ENCODE measurements at regions not wholly inside any gene's neighbourhood (a gene's known extent, or its start where the extent isn't known, plus 50 kb on each side); places are given as distances from the start of the nearest gene placed in this dataset.
"Not testable (repeated sequence)": the region's sequence is repeated elsewhere in the genome, so short reads cannot be mapped to it uniquely, and the experiment has no call there.

GRCh38 chr6:120764312-120764711, 570.0 kb downstream of the TBC1D32 start (continued):
- TF ChIP-seq POLR2H (tag; IDR thresholded peaks at IDR 0.05; ENCODE audit: low read depth), result no peak

GRCh38 chr6:120759570-120759969, 574.7 kb downstream of the TBC1D32 start:
- no peak for FAIRE-seq
- H3K27ac ChIP-seq (ENCODE audit: extremely low read depth, low read depth, low read length), result no peak overlapping the region
- intact Hi-C loops (cut with micrococcal nuclease), result no loop called here
- WGBS (ENCODE audit: insufficient coverage, low coverage, missing lambda C conversion rate), result 0% methylated on average over 1 of the region's 1 CpG
- H3K27me3 ChIP-seq (ENCODE audit: control insufficient read depth in 2 of 2, insufficient read depth in 2 of 2, low read length in 2 of 2), result no peaks in the 10 kb centered on the region
- H3K9ac ChIP-seq (ENCODE audit: insufficient read depth in 1 of 2, low read depth in 2 of 2, low read length in 2 of 2), result no peak overlapping the region
- TF ChIP-seq CEBPG (CRISPR knock-in tag; IDR thresholded peaks at IDR 0.05) (no peak), CEBPG (tag; conservative IDR thresholded peaks at IDR 0.05 in 1 of 2, IDR thresholded peaks at IDR 0.05 in 1 of 2) (peak in 1 of 2 experiments; percentile 65; a peak in 1 of 4 replicates), EP400 (IDR thresholded peaks at IDR 0.05) (no peak), BDP1 (IDR thresholded peaks at IDR 0.05; ENCODE audit: insufficient read depth, insufficient read length) (no peak), ZNF24 (IDR thresholded peaks at IDR 0.05) (no peak), RFX5 (IDR thresholded peaks at IDR 0.05; ENCODE audit: low read depth, low read length) (no peak)
- BruUV-seq (replicated peaks), result no TSS peak
- in situ Hi-C loops (cut with MboI), result no loop called here
- H3K4me2 ChIP-seq (ENCODE audit: insufficient read depth, low read length), result no peak overlapping the region
- DNase-seq (ENCODE audit: extremely low read depth in 1 of 4, low spot score in 3 of 4), result no peak
- no peaks in the 10 kb centered on the region for H3K4me1 ChIP-seq (replicated peaks in 1 of 2; ENCODE audit: control insufficient read depth in 2 of 2, insufficient read depth in 2 of 2, low read length in 2 of 2)
- no peaks in the 10 kb centered on the region for H3K9me1 ChIP-seq (ENCODE audit: control insufficient read depth, insufficient read depth, low read length)
- no peak overlapping the region for H2AFZ ChIP-seq (ENCODE audit: low read depth, low read length)
- ChIA-PET POLR2A (no interaction called here), CTCF (ENCODE audit: low intra/inter-chr PET ratio) (no interaction called here)
- H3K9me3 ChIP-seq (replicated peaks; ENCODE audit: control insufficient read depth, insufficient read depth, low read depth, low read length), result peaks cover 4% of the 10 kb centered on the region; the same call in 1 of the 2 replicates
- H3K36me3 ChIP-seq (ENCODE audit: control insufficient read depth, insufficient read depth, low read length), result no peaks in the 10 kb centered on the region
- ATAC-seq, result no peak
- no peaks in the 10 kb centered on the region for H3K79me2 ChIP-seq (ENCODE audit: control insufficient read depth, insufficient read depth, low read length)
- H4K20me1 ChIP-seq (replicated peaks; ENCODE audit: control insufficient read depth, insufficient read depth, low read length), result no peaks in the 10 kb centered on the region
- no peak overlapping the region for H3K4me3 ChIP-seq

- FAIRE-seq; H3K27ac ChIP-seq (ENCODE audit: extremely low read depth, low read depth, low read length); H3K9me3 ChIP-seq (replicated peaks; ENCODE audit: control insufficient read depth, insufficient read depth, low read depth, low read length); in situ Hi-C loops (cut with MboI); BruUV-seq (replicated peaks); H3K9me1 ChIP-seq (ENCODE audit: control insufficient read depth, insufficient read depth, low read length); intact Hi-C loops (cut with micrococcal nuclease); H3K79me2 ChIP-seq (ENCODE audit: control insufficient read depth, insufficient read depth, low read length); H3K36me3 ChIP-seq (ENCODE audit: control insufficient read depth, insufficient read depth, low read length); H2AFZ ChIP-seq (ENCODE audit: low read depth, low read length); H3K27me3 ChIP-seq (ENCODE audit: control insufficient read depth in 2 of 2, insufficient read depth in 2 of 2, low read length in 2 of 2); DNase-seq (ENCODE audit: extremely low read depth in 1 of 4, low spot score in 3 of 4); H3K4me3 ChIP-seq; H4K20me1 ChIP-seq (replicated peaks; ENCODE audit: control insufficient read depth, insufficient read depth, low read length); CTCF ChIA-PET (ENCODE audit: low intra/inter-chr PET ratio); POLR2A ChIA-PET; H3K9ac ChIP-seq (ENCODE audit: insufficient read depth in 1 of 2, low read depth in 2 of 2, low read length in 2 of 2); H3K4me2 ChIP-seq (ENCODE audit: insufficient read depth, low read length); H3K4me1 ChIP-seq (replicated peaks in 1 of 2; ENCODE audit: control insufficient read depth in 2 of 2, insufficient read depth in 2 of 2, low read length in 2 of 2); ATAC-seq: not testable (repeated sequence)
- WGBS (ENCODE audit: insufficient coverage, low coverage, missing lambda C conversion rate), result 0% methylated on average over 11 of the region's 12 CpGs
Observed at GRCh38 chr6:120748574-120748973, 585.7 kb downstream of the TBC1D32 start.
